ENCODE measurements at regions not wholly inside any gene's neighbourhood (a gene's known extent, or its start where the extent isn't known, plus 50 kb on each side); places are given as distances from the start of the nearest gene placed in this dataset.

- no peak for TF ChIP-seq CTCF (conservative IDR thresholded peaks at IDR 0.05; ENCODE audit: low read depth, low read length)
- TF ChIP-seq EZH2 (IDR thresholded peaks at IDR 0.05; ENCODE audit: borderline replicate concordance, low read depth, low read length, poor library complexity, severe bottlenecking), result no peak
Measured at GRCh38 chr1:59116920-59117542, 179.9 kb upstream of the FGGY start.

Data from A673 (cell line).